HEK293 (cell line): ENCODE measurements at regions not wholly inside any gene's neighbourhood (a gene's known extent, or its start where the extent isn't known, plus 50 kb on each side); places are given as distances from the start of the nearest gene placed in this dataset.

ENCODE experiments used
- CTCF ChIA-PET: fragments of 350-600 bp; formaldehyde crosslinking; extraction: SDS; loops from one replicate; lab custom pipeline; 2021; ENCODE audit warnings: antibody characterized with exemption; lab: Yijun Ruan, JAX
- POLR2A ChIA-PET: fragments of 300-600 bp; formaldehyde crosslinking; extraction: SDS; loops from one replicate; lab custom pipeline; 2020; ENCODE audit warnings: antibody characterized with exemption, inconsistent platforms; lab: Yijun Ruan, JAX
- H3K27ac ChIP-seq: fragments of 200-500 bp; sonication (Bioruptor generic); 2 replicates; pipeline ENCODE4 v1.5.1; 2014; ENCODE audit warnings: low read depth, low read length, control low read depth, inconsistent platforms; ENCODE audit errors: extremely low read depth
- H3K36me3 ChIP-seq, 2 experiments: fragments of 200-500 bp in 1 of 2; sonication (Bioruptor generic) in 1 of 2; 1 replicate in 1 of 2; 2 replicates in 1 of 2; pipeline ENCODE4 v1.5.1; 2014 to 2017; ENCODE audit warnings: inconsistent platforms in 2 of 2, low read length in 2 of 2; ENCODE audit not compliant: control insufficient read depth in 2 of 2, insufficient read depth in 1 of 2
- H3K4me1 ChIP-seq: fragments of 200-500 bp; sonication (Bioruptor generic); 2 replicates; pipeline ENCODE4 v1.5.1; 2014; ENCODE audit warnings: mild to moderate bottlenecking, low read length, inconsistent platforms; ENCODE audit not compliant: control insufficient read depth, insufficient read depth
- H3K4me3 ChIP-seq: 2 replicates; pipeline ENCODE4 v1.5.1; 2011; ENCODE audit warnings: low read depth, mild to moderate bottlenecking, control low read depth, low read length, moderate library complexity
- H3K9me3 ChIP-seq: fragments of 200-500 bp; sonication (Bioruptor generic); 2 replicates; pipeline ENCODE4 v1.5.1; 2014; ENCODE audit warnings: low read depth, low read length, inconsistent platforms; ENCODE audit not compliant: control insufficient read depth, insufficient read depth
- HOXA7 ChIP-seq: sonication (generic); formaldehyde crosslinking; IDR thresholded peaks from 2 replicates; pipeline ENCODE4 v1.8.1; 2022; ENCODE audit warnings: missing genetic modification reagents, borderline replicate concordance
- KLF7 ChIP-seq: fragments of 450-650 bp; formaldehyde crosslinking; IDR thresholded peaks from 2 replicates; pipeline ENCODE4 v1.5.1; 2016; ENCODE audit warnings: missing biosample characterization, missing genetic modification characterization, borderline replicate concordance
- OSR2 ChIP-seq: fragments of 450-650 bp; formaldehyde crosslinking; IDR thresholded peaks from 2 replicates; pipeline ENCODE4 v1.5.1; 2016; ENCODE audit warnings: missing biosample characterization, missing genetic modification characterization
- RBAK ChIP-seq: fragments of 450-650 bp; formaldehyde crosslinking; IDR thresholded peaks from 2 replicates; pipeline ENCODE4 v1.5.1; 2016; ENCODE audit warnings: missing biosample characterization, missing genetic modification characterization
- TCF7L2 ChIP-seq: IDR thresholded peaks from 2 replicates; pipeline ENCODE4 v1.6.1; 2011; ENCODE audit warnings: low read depth, mild to moderate bottlenecking, inconsistent platforms, low read length, moderate library complexity, borderline replicate concordance
- ZNF2 ChIP-seq: fragments of 450-650 bp; formaldehyde crosslinking; IDR thresholded peaks from 2 replicates; pipeline ENCODE4 v1.5.1; 2016; ENCODE audit warnings: missing biosample characterization, missing genetic modification characterization
- ZNF221 ChIP-seq: fragments of 450-650 bp; formaldehyde crosslinking; IDR thresholded peaks from 2 replicates; pipeline ENCODE4 v1.5.1; 2017; ENCODE audit warnings: missing biosample characterization, missing genetic modification characterization, borderline replicate concordance
- ZNF23 ChIP-seq: fragments of 450-650 bp; formaldehyde crosslinking; IDR thresholded peaks from 2 replicates; pipeline ENCODE4 v1.5.1; 2016; ENCODE audit warnings: missing biosample characterization, missing genetic modification characterization, borderline replicate concordance
- ZNF366 ChIP-seq: fragments of 450-650 bp; formaldehyde crosslinking; conservative IDR thresholded peaks from 2 replicates; pipeline ENCODE4 v1.5.1; 2016; ENCODE audit warnings: missing biosample characterization, missing genetic modification characterization
- ZNF416 ChIP-seq: fragments of 450-650 bp; formaldehyde crosslinking; IDR thresholded peaks from 2 replicates; pipeline ENCODE4 v1.5.1; 2016; ENCODE audit warnings: missing biosample characterization, missing genetic modification characterization
- ZNF501 ChIP-seq: fragments of 450-650 bp; formaldehyde crosslinking; IDR thresholded peaks from 2 replicates; pipeline ENCODE4 v1.5.1; 2016; ENCODE audit warnings: missing biosample characterization, missing genetic modification characterization
- ZNF629 ChIP-seq: fragments of 450-650 bp; formaldehyde crosslinking; IDR thresholded peaks from 2 replicates; pipeline ENCODE4 v1.5.1; 2017; ENCODE audit warnings: missing biosample characterization, missing genetic modification characterization
- ZNF660 ChIP-seq: fragments of 450-650 bp; IDR thresholded peaks from 2 replicates; pipeline ENCODE4 v1.5.1; 2018; ENCODE audit warnings: missing biosample characterization, mild to moderate bottlenecking, missing genetic modification characterization
- ZSCAN16 ChIP-seq: fragments of 450-650 bp; formaldehyde crosslinking; IDR thresholded peaks from 2 replicates; pipeline ENCODE4 v1.5.1; 2016; ENCODE audit warnings: missing biosample characterization, missing genetic modification characterization
- TF ChIP-seq, protein P1 (sequence below): fragments of 450-650 bp; formaldehyde crosslinking; IDR thresholded peaks from 2 replicates; pipeline ENCODE4 v1.5.1; 2016; ENCODE audit warnings: missing biosample characterization, missing genetic modification characterization, borderline replicate concordance
- TF ChIP-seq, protein P2 (sequence below): fragments of 450-650 bp; formaldehyde crosslinking; IDR thresholded peaks from 2 replicates; pipeline ENCODE4 v1.5.1; 2016; ENCODE audit warnings: missing biosample characterization, missing genetic modification characterization
- TF ChIP-seq, protein P3 (sequence below): fragments of 450-650 bp; formaldehyde crosslinking; IDR thresholded peaks from 2 replicates; pipeline ENCODE4 v1.5.0; 2017; ENCODE audit warnings: missing biosample characterization, missing genetic modification characterization, borderline replicate concordance
- TF ChIP-seq, protein P4 (sequence below): fragments of 450-650 bp; formaldehyde crosslinking; IDR thresholded peaks from 2 replicates; pipeline ENCODE4 v1.5.1; 2016; ENCODE audit warnings: missing biosample characterization, missing genetic modification characterization
- TF ChIP-seq, protein P5 (sequence below): fragments of 450-650 bp; formaldehyde crosslinking; IDR thresholded peaks from 2 replicates; pipeline ENCODE4 v1.5.1; 2016; ENCODE audit warnings: missing biosample characterization, missing genetic modification characterization
- TF ChIP-seq, protein P6 (sequence below): fragments of 450-650 bp; formaldehyde crosslinking; IDR thresholded peaks from 2 replicates; pipeline ENCODE4 v1.5.1; 2016; ENCODE audit warnings: missing biosample characterization, missing genetic modification characterization

DNA sequence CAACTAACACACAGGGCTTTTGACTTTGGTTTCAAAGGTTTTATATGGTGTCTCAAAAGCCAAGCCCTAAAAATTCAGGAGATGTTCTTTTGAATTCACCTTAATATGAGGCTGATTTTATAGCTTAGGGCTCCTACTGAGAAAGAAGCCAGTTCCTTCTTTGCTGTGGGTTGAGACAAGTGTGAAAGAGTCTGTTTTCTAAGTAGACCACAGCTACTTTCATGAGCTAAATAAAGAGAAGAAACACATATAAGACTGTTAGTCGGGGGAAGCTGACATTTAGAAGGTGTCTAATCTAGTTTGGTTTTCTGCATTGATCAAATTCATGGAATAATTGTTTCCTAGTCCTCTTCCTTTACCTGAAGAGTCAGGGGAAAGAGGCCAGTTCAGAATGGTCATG, 332.1 kb upstream of the CELF2 start (continued):
- TF ChIP-seq, protein P1, sequence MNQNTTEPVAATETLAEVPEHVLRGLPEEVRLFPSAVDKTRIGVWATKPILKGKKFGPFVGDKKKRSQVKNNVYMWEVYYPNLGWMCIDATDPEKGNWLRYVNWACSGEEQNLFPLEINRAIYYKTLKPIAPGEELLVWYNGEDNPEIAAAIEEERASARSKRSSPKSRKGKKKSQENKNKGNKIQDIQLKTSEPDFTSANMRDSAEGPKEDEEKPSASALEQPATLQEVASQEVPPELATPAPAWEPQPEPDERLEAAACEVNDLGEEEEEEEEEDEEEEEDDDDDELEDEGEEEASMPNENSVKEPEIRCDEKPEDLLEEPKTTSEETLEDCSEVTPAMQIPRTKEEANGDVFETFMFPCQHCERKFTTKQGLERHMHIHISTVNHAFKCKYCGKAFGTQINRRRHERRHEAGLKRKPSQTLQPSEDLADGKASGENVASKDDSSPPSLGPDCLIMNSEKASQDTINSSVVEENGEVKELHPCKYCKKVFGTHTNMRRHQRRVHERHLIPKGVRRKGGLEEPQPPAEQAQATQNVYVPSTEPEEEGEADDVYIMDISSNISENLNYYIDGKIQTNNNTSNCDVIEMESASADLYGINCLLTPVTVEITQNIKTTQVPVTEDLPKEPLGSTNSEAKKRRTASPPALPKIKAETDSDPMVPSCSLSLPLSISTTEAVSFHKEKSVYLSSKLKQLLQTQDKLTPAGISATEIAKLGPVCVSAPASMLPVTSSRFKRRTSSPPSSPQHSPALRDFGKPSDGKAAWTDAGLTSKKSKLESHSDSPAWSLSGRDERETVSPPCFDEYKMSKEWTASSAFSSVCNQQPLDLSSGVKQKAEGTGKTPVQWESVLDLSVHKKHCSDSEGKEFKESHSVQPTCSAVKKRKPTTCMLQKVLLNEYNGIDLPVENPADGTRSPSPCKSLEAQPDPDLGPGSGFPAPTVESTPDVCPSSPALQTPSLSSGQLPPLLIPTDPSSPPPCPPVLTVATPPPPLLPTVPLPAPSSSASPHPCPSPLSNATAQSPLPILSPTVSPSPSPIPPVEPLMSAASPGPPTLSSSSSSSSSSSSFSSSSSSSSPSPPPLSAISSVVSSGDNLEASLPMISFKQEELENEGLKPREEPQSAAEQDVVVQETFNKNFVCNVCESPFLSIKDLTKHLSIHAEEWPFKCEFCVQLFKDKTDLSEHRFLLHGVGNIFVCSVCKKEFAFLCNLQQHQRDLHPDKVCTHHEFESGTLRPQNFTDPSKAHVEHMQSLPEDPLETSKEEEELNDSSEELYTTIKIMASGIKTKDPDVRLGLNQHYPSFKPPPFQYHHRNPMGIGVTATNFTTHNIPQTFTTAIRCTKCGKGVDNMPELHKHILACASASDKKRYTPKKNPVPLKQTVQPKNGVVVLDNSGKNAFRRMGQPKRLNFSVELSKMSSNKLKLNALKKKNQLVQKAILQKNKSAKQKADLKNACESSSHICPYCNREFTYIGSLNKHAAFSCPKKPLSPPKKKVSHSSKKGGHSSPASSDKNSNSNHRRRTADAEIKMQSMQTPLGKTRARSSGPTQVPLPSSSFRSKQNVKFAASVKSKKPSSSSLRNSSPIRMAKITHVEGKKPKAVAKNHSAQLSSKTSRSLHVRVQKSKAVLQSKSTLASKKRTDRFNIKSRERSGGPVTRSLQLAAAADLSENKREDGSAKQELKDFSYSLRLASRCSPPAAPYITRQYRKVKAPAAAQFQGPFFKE (tag by site-specific recombination), result no peak
- TF ChIP-seq, protein P2, sequence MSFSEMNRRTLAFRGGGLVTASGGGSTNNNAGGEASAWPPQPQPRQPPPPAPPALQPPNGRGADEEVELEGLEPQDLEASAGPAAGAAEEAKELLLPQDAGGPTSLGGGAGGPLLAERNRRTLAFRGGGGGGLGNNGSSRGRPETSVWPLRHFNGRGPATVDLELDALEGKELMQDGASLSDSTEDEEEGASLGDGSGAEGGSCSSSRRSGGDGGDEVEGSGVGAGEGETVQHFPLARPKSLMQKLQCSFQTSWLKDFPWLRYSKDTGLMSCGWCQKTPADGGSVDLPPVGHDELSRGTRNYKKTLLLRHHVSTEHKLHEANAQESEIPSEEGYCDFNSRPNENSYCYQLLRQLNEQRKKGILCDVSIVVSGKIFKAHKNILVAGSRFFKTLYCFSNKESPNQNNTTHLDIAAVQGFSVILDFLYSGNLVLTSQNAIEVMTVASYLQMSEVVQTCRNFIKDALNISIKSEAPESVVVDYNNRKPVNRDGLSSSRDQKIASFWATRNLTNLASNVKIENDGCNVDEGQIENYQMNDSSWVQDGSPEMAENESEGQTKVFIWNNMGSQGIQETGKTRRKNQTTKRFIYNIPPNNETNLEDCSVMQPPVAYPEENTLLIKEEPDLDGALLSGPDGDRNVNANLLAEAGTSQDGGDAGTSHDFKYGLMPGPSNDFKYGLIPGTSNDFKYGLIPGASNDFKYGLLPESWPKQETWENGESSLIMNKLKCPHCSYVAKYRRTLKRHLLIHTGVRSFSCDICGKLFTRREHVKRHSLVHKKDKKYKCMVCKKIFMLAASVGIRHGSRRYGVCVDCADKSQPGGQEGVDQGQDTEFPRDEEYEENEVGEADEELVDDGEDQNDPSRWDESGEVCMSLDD, result no peak
- TF ChIP-seq, all 188 proteins: peak for 0

DNA sequence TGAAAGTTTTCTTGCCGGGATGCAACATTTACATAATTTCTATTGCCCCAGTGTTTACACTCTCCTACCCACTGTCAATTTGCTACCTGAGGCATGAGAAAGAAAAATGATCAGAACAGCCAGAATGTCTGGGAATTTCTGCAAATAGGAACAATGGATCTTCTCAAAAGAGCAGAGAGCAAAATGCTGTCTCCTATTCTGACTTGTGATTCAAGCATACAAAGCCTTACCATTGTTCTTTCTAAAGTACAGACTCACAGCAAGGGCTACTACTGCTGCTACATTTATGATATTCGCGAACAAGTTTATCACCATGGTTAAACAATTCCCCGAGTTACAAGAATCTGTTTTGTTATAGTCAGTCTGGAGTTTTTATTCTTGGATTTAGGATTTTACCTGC, 329.9 kb upstream of the CELF2 start:
- CTCF ChIA-PET, result interaction anchor here (1.3 kb wide), 1 partner anchor 10 kb away, joined by 4 read pairs; no protein-coding TSS in a partner anchor
- Histone ChIP-seq H3K4me3 (no peak overlapping the region), H3K27ac (no peak overlapping the region), H3K9me3 (no peaks in the 10 kb centered on the region), H3K36me3 (no peaks in the 10 kb centered on the region), H3K4me1 (no peaks in the 10 kb centered on the region)
- TF ChIP-seq KLF7 (tag by site-specific recombination) (no peak), TCF7L2 (no peak), ZNF2 (no peak), ZNF501 (tag by site-specific recombination) (no peak), ZNF629 (tag by site-specific recombination) (no peak), ZNF221 (tag by site-specific recombination) (no peak), OSR2 (no peak), ZSCAN16 (tag by site-specific recombination) (no peak), ZNF660 (tag by site-specific recombination) (no peak), RBAK (tag by site-specific recombination) (no peak), ZNF416 (tag by site-specific recombination) (no peak), ZNF23 (no peak), HOXA7 (CRISPR knock-in tag) (no peak), ZNF366 (tag by site-specific recombination) (no peak)
- TF ChIP-seq, protein P3, sequence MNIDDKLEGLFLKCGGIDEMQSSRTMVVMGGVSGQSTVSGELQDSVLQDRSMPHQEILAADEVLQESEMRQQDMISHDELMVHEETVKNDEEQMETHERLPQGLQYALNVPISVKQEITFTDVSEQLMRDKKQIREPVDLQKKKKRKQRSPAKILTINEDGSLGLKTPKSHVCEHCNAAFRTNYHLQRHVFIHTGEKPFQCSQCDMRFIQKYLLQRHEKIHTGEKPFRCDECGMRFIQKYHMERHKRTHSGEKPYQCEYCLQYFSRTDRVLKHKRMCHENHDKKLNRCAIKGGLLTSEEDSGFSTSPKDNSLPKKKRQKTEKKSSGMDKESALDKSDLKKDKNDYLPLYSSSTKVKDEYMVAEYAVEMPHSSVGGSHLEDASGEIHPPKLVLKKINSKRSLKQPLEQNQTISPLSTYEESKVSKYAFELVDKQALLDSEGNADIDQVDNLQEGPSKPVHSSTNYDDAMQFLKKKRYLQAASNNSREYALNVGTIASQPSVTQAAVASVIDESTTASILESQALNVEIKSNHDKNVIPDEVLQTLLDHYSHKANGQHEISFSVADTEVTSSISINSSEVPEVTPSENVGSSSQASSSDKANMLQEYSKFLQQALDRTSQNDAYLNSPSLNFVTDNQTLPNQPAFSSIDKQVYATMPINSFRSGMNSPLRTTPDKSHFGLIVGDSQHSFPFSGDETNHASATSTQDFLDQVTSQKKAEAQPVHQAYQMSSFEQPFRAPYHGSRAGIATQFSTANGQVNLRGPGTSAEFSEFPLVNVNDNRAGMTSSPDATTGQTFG (tag by site-specific recombination), result no peak
- TF ChIP-seq, protein P4, sequence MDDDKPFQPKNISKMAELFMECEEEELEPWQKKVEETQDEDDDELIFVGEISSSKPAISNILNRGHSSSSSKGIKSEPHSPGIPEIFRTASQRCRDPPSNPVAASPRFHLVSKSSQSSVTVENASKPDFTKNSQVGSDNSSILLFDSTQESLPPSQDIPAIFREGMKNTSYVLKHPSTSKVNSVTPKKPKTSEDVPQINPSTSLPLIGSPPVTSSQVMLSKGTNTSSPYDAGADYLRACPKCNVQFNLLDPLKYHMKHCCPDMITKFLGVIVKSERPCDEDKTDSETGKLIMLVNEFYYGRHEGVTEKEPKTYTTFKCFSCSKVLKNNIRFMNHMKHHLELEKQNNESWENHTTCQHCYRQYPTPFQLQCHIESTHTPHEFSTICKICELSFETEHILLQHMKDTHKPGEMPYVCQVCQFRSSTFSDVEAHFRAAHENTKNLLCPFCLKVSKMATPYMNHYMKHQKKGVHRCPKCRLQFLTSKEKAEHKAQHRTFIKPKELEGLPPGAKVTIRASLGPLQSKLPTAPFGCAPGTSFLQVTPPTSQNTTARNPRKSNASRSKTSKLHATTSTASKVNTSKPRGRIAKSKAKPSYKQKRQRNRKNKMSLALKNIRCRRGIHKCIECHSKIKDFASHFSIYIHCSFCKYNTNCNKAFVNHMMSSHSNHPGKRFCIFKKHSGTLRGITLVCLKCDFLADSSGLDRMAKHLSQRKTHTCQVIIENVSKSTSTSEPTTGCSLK (tag by site-specific recombination), result no peak
- TF ChIP-seq, protein P5, sequence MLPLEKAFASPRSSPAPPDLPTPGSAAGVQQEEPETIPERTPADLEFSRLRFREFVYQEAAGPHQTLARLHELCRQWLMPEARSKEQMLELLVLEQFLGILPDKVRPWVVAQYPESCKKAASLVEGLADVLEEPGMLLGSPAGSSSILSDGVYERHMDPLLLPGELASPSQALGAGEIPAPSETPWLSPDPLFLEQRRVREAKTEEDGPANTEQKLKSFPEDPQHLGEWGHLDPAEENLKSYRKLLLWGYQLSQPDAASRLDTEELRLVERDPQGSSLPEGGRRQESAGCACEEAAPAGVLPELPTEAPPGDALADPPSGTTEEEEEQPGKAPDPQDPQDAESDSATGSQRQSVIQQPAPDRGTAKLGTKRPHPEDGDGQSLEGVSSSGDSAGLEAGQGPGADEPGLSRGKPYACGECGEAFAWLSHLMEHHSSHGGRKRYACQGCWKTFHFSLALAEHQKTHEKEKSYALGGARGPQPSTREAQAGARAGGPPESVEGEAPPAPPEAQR (tag by site-specific recombination), result no peak
- TF ChIP-seq, protein P6, sequence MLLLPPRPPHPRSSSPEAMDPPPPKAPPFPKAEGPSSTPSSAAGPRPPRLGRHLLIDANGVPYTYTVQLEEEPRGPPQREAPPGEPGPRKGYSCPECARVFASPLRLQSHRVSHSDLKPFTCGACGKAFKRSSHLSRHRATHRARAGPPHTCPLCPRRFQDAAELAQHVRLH (tag by site-specific recombination), result no peak
- POLR2A ChIA-PET, result no interaction called here
